Psoas muscle (tissue), 7 donors: ENCODE measurements at regions not wholly inside any gene's neighbourhood (a gene's known extent, or its start where the extent isn't known, plus 50 kb on each side); places are given as distances from the start of the nearest gene placed in this dataset.

Source experiments
- ATAC-seq, 4 donors: fragments of 200-7000 bp; cut with Tn5 transposase; one replicate each; pipeline ENCODE4 v1.9.1; 2020; ENCODE audit warnings: moderate library complexity in 3 of 4, mild to moderate bottlenecking in 2 of 4
- DNase-seq, 2 donors: peaks; one replicate each; pipeline ENCODE4 v3.0.0-alpha.2; 2020
- H3K27ac ChIP-seq: fragments of 200-600 bp; one replicate; pipeline ENCODE4 v1.8.0; 2022
- H3K27me3 ChIP-seq, 3 donors: fragments of 200-600 bp in 1 of 3; one replicate each; pipeline versions ENCODE4 v1.6.1 to v1.8.0; 2013 to 2022; ENCODE audit warnings: low read length in 2 of 3, mild to moderate bottlenecking in 2 of 3, moderate library complexity in 1 of 3; ENCODE audit not compliant: insufficient read depth in 3 of 3
- H3K36me3 ChIP-seq, 2 donors: fragments of 200-600 bp in 1 of 2; one replicate each; pipeline versions ENCODE4 v1.6.1 to v1.8.0; 2013 to 2022; ENCODE audit warnings: low read depth in 1 of 2, mild to moderate bottlenecking in 1 of 2, moderate library complexity in 1 of 2; ENCODE audit not compliant: insufficient read depth in 1 of 2
- H3K4me1 ChIP-seq: fragments of 200-600 bp; one replicate; pipeline ENCODE4 v1.8.0; 2022
- H3K4me3 ChIP-seq: fragments of 200-600 bp; one replicate; pipeline ENCODE4 v1.8.0; 2022; ENCODE audit warnings: mild to moderate bottlenecking
- H3K9me3 ChIP-seq: fragments of 200-600 bp; one replicate; pipeline ENCODE4 v1.8.0; 2022
- CTCF ChIP-seq: fragments of 200-600 bp; IDR thresholded peaks from one replicate; pipeline ENCODE4 v1.8.0; 2022; ENCODE audit warnings: antibody characterized with exemption
- WGBS, 3 donors: extraction: QIAGEN DNeasy Blood & Tissue Kit; methylation state at CpG; one replicate each; pipeline versions ENCODE4 v1.1.6 to v1.1.7; 2013; 5-methylcytosine and 5-hydroxymethylcytosine counted together
- intact Hi-C, 2 donors: fragments of 100-400 bp; cut with DNase I; formaldehyde crosslinking; loops; one replicate each; pipeline versions ENCODE4 v1.11.0 to v1.14.2; 2022
- donor health status: healthy with polysubstance abuse.
- donor health status: DM: no; HTN: no; CAD: no; lungs with moderate emphysema.
- donor health status: Bipolar disorder and iron deficiency.
- donor health status: healthy.
- donor health status: DM: yes; HTN: yes; CAD: no.
- donor health status: DM: no; HTN: no; CAD: no.
- donor health status: DM: yes; HTN: yes; CAD: no.

GRCh38 chr4:152099981-152100378, 339.2 kb upstream of the GATB start:
- intact Hi-C loops, result no loop called here
- WGBS, 3 donors, result 91 to 92% (median 91%) methylated on average over 7 of the region's 7 CpGs
- DNase-seq (no peak), ATAC-seq (no peak)
- Histone ChIP-seq H3K36me3 (no peaks in the 10 kb centered on the region), H3K9me3 (no peaks in the 10 kb centered on the region), H3K4me3 (no peak overlapping the region), H3K27ac (no peak overlapping the region), H3K4me1 (no peaks in the 10 kb centered on the region), H3K27me3 (peaks cover 0 to 2% (median 0%) of the 10 kb centered on the region in 3 donors)
- no peak for TF ChIP-seq CTCF

- Histone ChIP-seq H3K4me1 (no peaks in the 10 kb centered on the region), H3K36me3 (no peaks in the 10 kb centered on the region), H3K9me3 (no peaks in the 10 kb centered on the region), H3K27me3 (peaks cover 0 to 2% (median 0%) of the 10 kb centered on the region in 3 donors), H3K4me3 (no peak overlapping the region), H3K27ac (no peak overlapping the region)
- ATAC-seq (no peak), DNase-seq (no peak)
- no peak for TF ChIP-seq CTCF
- WGBS, 3 donors, result 68 to 82% (median 75%) methylated on average over 2 of the region's 2 CpGs
- intact Hi-C loops, result no loop called here
Observed at GRCh38 chr4:152099555-152099954, 338.7 kb upstream of the GATB start.

- 61 to 87% (median 62%) methylated on average over 6 of the region's 6 CpGs for WGBS, 3 donors
- no peak for TF ChIP-seq CTCF
- no peaks in the 10 kb centered on the region for H3K4me1 ChIP-seq
Observed at GRCh38 chr4:152099061-152099425, 338.2 kb upstream of the GATB start.

GRCh38 chr4:152098365-152099060, 337.7 kb upstream of the GATB start:
- intact Hi-C loops, result no loop called here
- DNase-seq (no peak), ATAC-seq (no peak)
- 83 to 84% (median 84%) methylated on average over 8 of the region's 8 CpGs for WGBS, 3 donors
- TF ChIP-seq CTCF, result no peak
- Histone ChIP-seq H3K4me1 (no peaks in the 10 kb centered on the region), H3K27ac (no peak overlapping the region), H3K36me3 (no peaks in the 10 kb centered on the region), H3K27me3 (peaks cover 0 to 2% (median 0%) of the 10 kb centered on the region in 3 donors), H3K4me3 (no peak overlapping the region), H3K9me3 (no peaks in the 10 kb centered on the region)

More at GRCh38 chr4:152099061-152099425, 338.2 kb upstream of the GATB start:
- H3K36me3 ChIP-seq, result no peaks in the 10 kb centered on the region
- DNase-seq (no peak), ATAC-seq (no peak)
- H3K27me3 ChIP-seq, result peaks cover 0 to 2% (median 0%) of the 10 kb centered on the region in 3 donors
- no peaks in the 10 kb centered on the region for H3K9me3 ChIP-seq
- intact Hi-C loops, result no loop called here
- H3K4me3 ChIP-seq, result no peak overlapping the region
- no peak overlapping the region for H3K27ac ChIP-seq

- WGBS, 3 donors, result 95 to 98% (median 98%) methylated on average over 3 of the region's 3 CpGs
- intact Hi-C loops, result no loop called here
- TF ChIP-seq CTCF, result no peak
Observed at GRCh38 chr4:152097371-152097770, 336.6 kb upstream of the GATB start.

More at GRCh38 chr4:152097371-152097770, 336.6 kb upstream of the GATB start:
- no peak overlapping the region for H3K4me3 ChIP-seq
- no peaks in the 10 kb centered on the region for H3K4me1 ChIP-seq
- no peak for DNase-seq
- H3K27ac ChIP-seq, result no peak overlapping the region
- H3K27me3 ChIP-seq, result peaks cover 0 to 2% (median 0%) of the 10 kb centered on the region in 3 donors
- H3K9me3 ChIP-seq, result no peaks in the 10 kb centered on the region
- H3K36me3 ChIP-seq, result no peaks in the 10 kb centered on the region
- ATAC-seq, result no peak
